H9 (cell line): ENCODE measurements at regions not wholly inside any gene's neighbourhood (a gene's known extent, or its start where the extent isn't known, plus 50 kb on each side); places are given as distances from the start of the nearest gene placed in this dataset.

Experiments used
- DNase-seq: peaks from one replicate; pipeline ENCODE4 v3.0.0-alpha.2; 2017
- H2AFZ ChIP-seq: one replicate; pipeline ENCODE4 v1.6.1; 2013; ENCODE audit warnings: mild to moderate bottlenecking, low read length, control low read depth, moderate library complexity
- H2AK5ac ChIP-seq: 2 replicates; pipeline ENCODE4 v1.6.1; 2013; ENCODE audit warnings: low read length, control low read depth, mixed read lengths; ENCODE audit not compliant: insufficient read length
- H2BK120ac ChIP-seq: one replicate; pipeline ENCODE4 v1.6.1; 2013; ENCODE audit warnings: low read depth, mild to moderate bottlenecking, low read length, control low read depth, inconsistent platforms; ENCODE audit not compliant: poor library complexity, severe bottlenecking
- H2BK12ac ChIP-seq: 2 replicates; pipeline ENCODE4 v1.6.1; 2013; ENCODE audit warnings: low read length, control low read depth, mixed read lengths, low read depth; ENCODE audit not compliant: insufficient read length
- H2BK15ac ChIP-seq: 2 replicates; pipeline ENCODE4 v1.6.1; 2013; ENCODE audit warnings: low read depth, low read length, control low read depth
- H2BK20ac ChIP-seq: one replicate; pipeline ENCODE4 v1.6.1; 2013; ENCODE audit warnings: low read depth, mild to moderate bottlenecking, low read length, control low read depth, inconsistent platforms; ENCODE audit not compliant: poor library complexity, severe bottlenecking
- H2BK5ac ChIP-seq: 2 replicates; pipeline ENCODE4 v1.6.1; 2013; ENCODE audit warnings: low read length, control low read depth, mixed read lengths; ENCODE audit not compliant: insufficient read length
- H3K14ac ChIP-seq: 2 replicates; pipeline ENCODE4 v1.6.1; 2013; ENCODE audit warnings: low read length, control low read depth; ENCODE audit not compliant: insufficient read depth
- H3K18ac ChIP-seq: 2 replicates; pipeline ENCODE4 v1.6.1; 2013; ENCODE audit warnings: low read depth, mild to moderate bottlenecking, mixed read lengths, low read length, control low read depth; ENCODE audit not compliant: insufficient read length
- H3K23ac ChIP-seq: 2 replicates; pipeline ENCODE4 v1.6.1; 2013; ENCODE audit warnings: low read length, control low read depth, mixed read lengths, low read depth; ENCODE audit not compliant: insufficient read length
- H3K23me2 ChIP-seq: 2 replicates; pipeline ENCODE4 v1.6.1; 2013; ENCODE audit warnings: low read depth, mild to moderate bottlenecking, mixed read lengths, low read length, control low read depth; ENCODE audit not compliant: insufficient read length, poor library complexity, severe bottlenecking
- H3K27ac ChIP-seq: 2 replicates; pipeline ENCODE4 v1.5.1; 2013; ENCODE audit warnings: low read length, control low read depth, mixed read lengths, low read depth; ENCODE audit not compliant: insufficient read length
- H3K27me3 ChIP-seq: 2 replicates; pipeline ENCODE4 v1.6.1; 2013; ENCODE audit warnings: low read length, control low read depth, inconsistent platforms; ENCODE audit not compliant: insufficient read depth
- H3K4ac ChIP-seq: 2 replicates; pipeline ENCODE4 v1.6.1; 2013; ENCODE audit warnings: low read depth, mild to moderate bottlenecking, control low read depth, inconsistent platforms, low read length, moderate library complexity
- H3K4me1 ChIP-seq: 2 replicates; pipeline ENCODE4 v1.6.1; 2013; ENCODE audit warnings: low read length, control low read depth, inconsistent platforms; ENCODE audit not compliant: insufficient read depth
- H3K4me2 ChIP-seq: 2 replicates; pipeline ENCODE4 v1.6.1; 2013; ENCODE audit warnings: low read length, control low read depth, mixed read lengths; ENCODE audit not compliant: insufficient read length, insufficient read depth
- H3K56ac ChIP-seq: 2 replicates; pipeline ENCODE4 v1.6.1; 2013; ENCODE audit warnings: low read depth, mild to moderate bottlenecking, mixed read lengths, low read length, control low read depth; ENCODE audit not compliant: insufficient read length
- H3K79me1 ChIP-seq: 2 replicates; pipeline ENCODE4 v1.6.1; 2013; ENCODE audit warnings: low read depth, mild to moderate bottlenecking, moderate library complexity, low read length, control low read depth, inconsistent platforms; ENCODE audit not compliant: insufficient read depth, poor library complexity, severe bottlenecking
- H3K79me2 ChIP-seq: 2 replicates; pipeline ENCODE4 v1.6.1; 2013; ENCODE audit warnings: low read length, control low read depth, inconsistent platforms; ENCODE audit not compliant: insufficient read depth
- H3K9ac ChIP-seq: 2 replicates; pipeline ENCODE4 v1.6.1; 2013; ENCODE audit warnings: low read length, control low read depth, mixed read lengths; ENCODE audit not compliant: insufficient read length; ENCODE audit errors: extremely low read depth
- H3K9me3 ChIP-seq: one replicate; pipeline ENCODE4 v1.6.1; 2013; ENCODE audit warnings: low read depth, low read length, inconsistent platforms; ENCODE audit not compliant: control insufficient read depth
- H3T11ph ChIP-seq: one replicate; pipeline ENCODE4 v1.6.1; 2013; ENCODE audit warnings: mild to moderate bottlenecking, low read length, control low read depth, inconsistent platforms
- H4K20me1 ChIP-seq: one replicate; pipeline ENCODE4 v1.6.1; 2013; ENCODE audit not compliant: control insufficient read depth, insufficient read length, insufficient read depth
- H4K5ac ChIP-seq: 2 replicates; pipeline ENCODE4 v1.6.1; 2013; ENCODE audit warnings: low read depth, mild to moderate bottlenecking, mixed read lengths, low read length, control low read depth; ENCODE audit not compliant: insufficient read length
- H4K8ac ChIP-seq: replicated peaks from 2 replicates; pipeline ENCODE4 v1.6.1; 2013; ENCODE audit warnings: low read length, control low read depth, mixed read lengths, low read depth; ENCODE audit not compliant: insufficient read length
- H4K91ac ChIP-seq: 2 replicates; pipeline ENCODE4 v1.6.1; 2013; ENCODE audit warnings: low read depth, mild to moderate bottlenecking, moderate library complexity, mixed read lengths, low read length, control low read depth; ENCODE audit not compliant: insufficient read length
- H3K27ac Mint-ChIP-seq, 3 experiments: 2 replicates in 2 of 3; 3 replicates in 1 of 3; pipeline ENCODE4 v1.8.0; 2020 to 2021; ENCODE audit warnings: mixed read lengths in 3 of 3, mild to moderate bottlenecking in 1 of 3, moderate library complexity in 1 of 3
- H3K27me3 Mint-ChIP-seq: 2 replicates; pipeline ENCODE4 v1.8.0; 2021; ENCODE audit warnings: low read depth, mild to moderate bottlenecking, moderate library complexity, mixed read lengths
- H3K36me3 Mint-ChIP-seq, 3 experiments: 2 replicates in 2 of 3; 3 replicates in 1 of 3; pipeline ENCODE4 v1.8.0; 2020 to 2021; ENCODE audit warnings: low read depth in 3 of 3, mixed read lengths in 3 of 3; ENCODE audit not compliant: insufficient read depth in 1 of 3
- H3K4me1 Mint-ChIP-seq, 2 experiments: 2 replicates each; pipeline ENCODE4 v1.8.0; 2020; ENCODE audit warnings: mixed read lengths in 2 of 2
- H3K4me3 Mint-ChIP-seq, 2 experiments: 2 replicates in 1 of 2; 3 replicates in 1 of 2; pipeline ENCODE4 v1.8.0; 2020 to 2021; ENCODE audit warnings: mild to moderate bottlenecking in 2 of 2, mixed read lengths in 2 of 2, moderate library complexity in 1 of 2
- H3K9me3 Mint-ChIP-seq, 2 experiments: 2 replicates in 1 of 2; 3 replicates in 1 of 2; pipeline ENCODE4 v1.8.0; 2020; ENCODE audit warnings: mild to moderate bottlenecking in 2 of 2, mixed read lengths in 2 of 2, moderate library complexity in 1 of 2
- WGBS: extraction: QIAGEN DNeasy Blood & Tissue Kit; methylation state at CpG from one replicate; pipeline ENCODE4 v1.1.7; 2013; ENCODE audit warnings: missing lambda C conversion rate, low lambda C conversion rate, mixed read lengths; ENCODE audit not compliant: insufficient read length; ENCODE audit errors: extremely low coverage; 5-methylcytosine and 5-hydroxymethylcytosine counted together
- TF ChIP-seq, protein P1 (sequence below): fragments of 200-600 bp; sonication (generic); conservative IDR thresholded peaks from 3 replicates; pipeline ENCODE4 v1.8.0; 2021; ENCODE audit warnings: antibody characterized with exemption, mild to moderate bottlenecking

DNA sequence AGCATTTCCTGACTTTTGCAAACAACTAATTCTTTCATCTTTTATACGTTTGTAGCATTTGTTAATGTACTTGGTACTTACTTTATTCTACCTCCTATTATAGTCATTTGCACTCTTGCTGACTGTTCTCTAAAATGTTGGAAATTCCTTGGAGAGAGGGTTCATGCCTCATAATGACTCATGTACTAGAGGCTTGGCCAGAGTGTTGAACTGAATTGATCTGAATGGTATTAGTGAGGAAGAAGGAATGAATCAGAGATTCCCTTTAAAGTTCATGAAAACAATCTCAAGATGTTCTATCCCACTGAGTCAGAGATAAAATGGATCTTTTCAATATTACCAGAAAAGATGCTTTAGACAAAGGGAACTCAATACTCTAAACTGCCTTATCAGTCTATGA, 383.4 kb downstream of the SEC16B start:
- Histone ChIP-seq H3K4me1 (no peaks in the 10 kb centered on the region), H2BK5ac (no peak overlapping the region), H3K9me3 (no peaks in the 10 kb centered on the region), H3K56ac (no peak overlapping the region), H3K27ac (no peak overlapping the region), H3T11ph (no peak overlapping the region), H3K23me2 (no peaks in the 10 kb centered on the region), H3K4me2 (no peak overlapping the region), H2BK12ac (no peak overlapping the region), H2AK5ac (no peak overlapping the region), H3K9ac (no peak overlapping the region), H3K4ac (no peak overlapping the region), H3K14ac (no peak overlapping the region), H2BK20ac (no peak overlapping the region), H4K91ac (no peak overlapping the region), H4K8ac (no peak overlapping the region), H4K5ac (no peak overlapping the region), H2BK120ac (no peak overlapping the region), H2BK15ac (no peak overlapping the region), H3K79me2 (no peaks in the 10 kb centered on the region), H3K23ac (no peak overlapping the region), H3K79me1 (no peaks in the 10 kb centered on the region), H3K18ac (no peak overlapping the region), H2AFZ (no peak overlapping the region), H3K27me3 (no peaks in the 10 kb centered on the region), H4K20me1 (no peaks in the 10 kb centered on the region)
- no peaks in the 10 kb centered on the region for H3K4me1 Mint-ChIP-seq
- DNase-seq, result no peak
- H3K27ac Mint-ChIP-seq, result no peak overlapping the region
- no CpG with 5 or more reads among the region's 1 CpG for WGBS
- no peaks in the 10 kb centered on the region for H3K27me3 Mint-ChIP-seq
- no peaks in the 10 kb centered on the region for H3K36me3 Mint-ChIP-seq
- no peak overlapping the region for H3K4me3 Mint-ChIP-seq
- TF ChIP-seq, protein P1, sequence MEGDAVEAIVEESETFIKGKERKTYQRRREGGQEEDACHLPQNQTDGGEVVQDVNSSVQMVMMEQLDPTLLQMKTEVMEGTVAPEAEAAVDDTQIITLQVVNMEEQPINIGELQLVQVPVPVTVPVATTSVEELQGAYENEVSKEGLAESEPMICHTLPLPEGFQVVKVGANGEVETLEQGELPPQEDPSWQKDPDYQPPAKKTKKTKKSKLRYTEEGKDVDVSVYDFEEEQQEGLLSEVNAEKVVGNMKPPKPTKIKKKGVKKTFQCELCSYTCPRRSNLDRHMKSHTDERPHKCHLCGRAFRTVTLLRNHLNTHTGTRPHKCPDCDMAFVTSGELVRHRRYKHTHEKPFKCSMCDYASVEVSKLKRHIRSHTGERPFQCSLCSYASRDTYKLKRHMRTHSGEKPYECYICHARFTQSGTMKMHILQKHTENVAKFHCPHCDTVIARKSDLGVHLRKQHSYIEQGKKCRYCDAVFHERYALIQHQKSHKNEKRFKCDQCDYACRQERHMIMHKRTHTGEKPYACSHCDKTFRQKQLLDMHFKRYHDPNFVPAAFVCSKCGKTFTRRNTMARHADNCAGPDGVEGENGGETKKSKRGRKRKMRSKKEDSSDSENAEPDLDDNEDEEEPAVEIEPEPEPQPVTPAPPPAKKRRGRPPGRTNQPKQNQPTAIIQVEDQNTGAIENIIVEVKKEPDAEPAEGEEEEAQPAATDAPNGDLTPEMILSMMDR, result no peak
- no peaks in the 10 kb centered on the region for H3K9me3 Mint-ChIP-seq
